Rectal smooth muscle tissue (tissue), 1 donor: ENCODE measurements at regions not wholly inside any gene's neighbourhood (a gene's known extent, or its start where the extent isn't known, plus 50 kb on each side); places are given as distances from the start of the nearest gene placed in this dataset.

Source experiments
- H3K27ac ChIP-seq: one replicate; pipeline ENCODE4 v1.7.0; 2013; ENCODE audit warnings: low read depth, low read length, inconsistent platforms
- H3K27me3 ChIP-seq: one replicate; pipeline ENCODE4 v1.7.0; 2013; ENCODE audit warnings: low read length; ENCODE audit not compliant: control insufficient read depth, insufficient read depth
- H3K36me3 ChIP-seq: one replicate; pipeline ENCODE4 v1.7.0; 2013; ENCODE audit warnings: low read length; ENCODE audit not compliant: control insufficient read depth, insufficient read depth
- H3K4me1 ChIP-seq: one replicate; pipeline ENCODE4 v1.7.0; 2013; ENCODE audit warnings: low read length; ENCODE audit not compliant: control insufficient read depth, insufficient read depth
- H3K4me3 ChIP-seq: one replicate; pipeline ENCODE4 v1.7.0; 2013; ENCODE audit warnings: low read length
- H3K9ac ChIP-seq: one replicate; pipeline ENCODE4 v1.7.0; 2013; ENCODE audit warnings: low read length

- H3K9ac ChIP-seq, result no peak overlapping the region
- H3K4me3 ChIP-seq, result no peak overlapping the region
- no peaks in the 10 kb centered on the region for H3K36me3 ChIP-seq
- no peak overlapping the region for H3K27ac ChIP-seq
- no peaks in the 10 kb centered on the region for H3K4me1 ChIP-seq
- no peaks in the 10 kb centered on the region for H3K27me3 ChIP-seq
These were observed 51.1 kb upstream of the EGFL7 start for GRCh38 chr9:136611606-136612005.

DNA sequence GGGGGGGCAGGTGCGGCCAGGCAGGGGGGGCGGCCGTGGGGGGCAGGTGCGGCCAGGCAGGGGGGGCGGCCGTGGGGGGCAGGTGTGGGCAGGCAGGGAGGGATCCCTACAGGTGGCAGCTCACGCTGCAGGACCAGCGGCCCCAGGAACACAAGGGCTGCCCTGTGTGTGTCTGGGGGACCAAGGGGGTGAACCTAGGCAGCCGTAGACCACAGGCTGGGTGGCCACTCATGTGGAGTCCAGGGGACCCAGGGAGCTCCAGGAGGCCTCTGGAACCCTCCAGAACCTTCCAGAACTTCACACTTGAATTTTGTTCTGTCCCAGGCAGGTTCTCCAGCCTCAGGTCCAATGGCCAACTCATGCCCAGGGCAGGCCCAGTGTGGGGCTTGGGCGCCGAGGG is 51.6 kb upstream of the EGFL7 start:
- H3K36me3 ChIP-seq, result no peaks in the 10 kb centered on the region
- H3K27ac ChIP-seq, result no peak overlapping the region
- H3K27me3 ChIP-seq, result no peaks in the 10 kb centered on the region
- no peak overlapping the region for H3K9ac ChIP-seq
- peaks cover 4% of the 10 kb centered on the region for H3K4me1 ChIP-seq
- no peak overlapping the region for H3K4me3 ChIP-seq

DNA sequence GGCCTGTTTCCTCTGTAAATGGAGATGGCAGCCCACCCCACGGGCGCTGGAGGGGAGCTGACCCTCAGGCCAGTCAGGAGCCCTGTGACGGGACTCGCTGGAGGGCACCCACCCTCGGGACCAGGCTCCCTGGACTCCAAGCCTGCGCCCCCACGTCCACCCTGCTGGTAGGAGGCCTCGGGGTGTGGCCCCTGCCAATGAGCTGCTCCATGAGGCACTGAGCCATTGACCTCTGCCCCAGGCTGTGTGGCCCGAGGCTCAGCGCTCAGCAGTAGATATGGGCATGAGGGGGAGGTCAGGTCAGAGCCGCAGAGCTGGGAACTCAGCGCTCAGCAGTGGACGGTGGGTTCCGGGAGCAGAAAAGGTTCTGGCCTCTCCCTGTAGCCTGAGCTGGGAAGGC is 52.3 kb upstream of the EGFL7 start:
- Histone ChIP-seq H3K36me3 (no peaks in the 10 kb centered on the region), H3K4me1 (peaks cover 7% of the 10 kb centered on the region), H3K4me3 (no peak overlapping the region), H3K27ac (no peak overlapping the region), H3K27me3 (no peaks in the 10 kb centered on the region), H3K9ac (no peak overlapping the region)

GRCh38 chr9:136609838-136610311 is 52.8 kb upstream of the EGFL7 start:
- peaks cover 7% of the 10 kb centered on the region for H3K4me1 ChIP-seq
- no peak overlapping the region for H3K9ac ChIP-seq
- no peaks in the 10 kb centered on the region for H3K27me3 ChIP-seq
- no peaks in the 10 kb centered on the region for H3K36me3 ChIP-seq
- H3K4me3 ChIP-seq, result no peak overlapping the region
- H3K27ac ChIP-seq, result no peak overlapping the region

DNA sequence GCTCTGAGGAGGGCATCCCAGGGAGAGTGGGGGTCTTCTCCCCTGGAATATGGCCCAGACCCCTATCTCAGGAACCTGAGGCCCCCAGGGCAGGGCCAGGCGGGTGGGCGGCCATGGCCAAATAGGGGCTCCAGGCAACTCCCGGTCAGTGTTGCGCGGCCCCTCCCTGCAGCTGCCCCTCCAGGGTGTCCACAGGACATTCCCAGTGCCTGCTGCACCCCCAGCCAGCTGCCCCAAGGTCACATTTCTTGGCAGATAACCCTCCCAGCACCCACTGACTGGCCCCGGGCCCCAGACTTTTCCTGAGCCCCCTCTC is 53.6 kb upstream of the EGFL7 start:
- no peak overlapping the region for H3K4me3 ChIP-seq
- peaks cover 7% of the 10 kb centered on the region for H3K4me1 ChIP-seq
- H3K27me3 ChIP-seq, result peaks cover 2% of the 10 kb centered on the region
- no peaks in the 10 kb centered on the region for H3K36me3 ChIP-seq
- H3K27ac ChIP-seq, result no peak overlapping the region
- H3K9ac ChIP-seq, result no peak overlapping the region

DNA sequence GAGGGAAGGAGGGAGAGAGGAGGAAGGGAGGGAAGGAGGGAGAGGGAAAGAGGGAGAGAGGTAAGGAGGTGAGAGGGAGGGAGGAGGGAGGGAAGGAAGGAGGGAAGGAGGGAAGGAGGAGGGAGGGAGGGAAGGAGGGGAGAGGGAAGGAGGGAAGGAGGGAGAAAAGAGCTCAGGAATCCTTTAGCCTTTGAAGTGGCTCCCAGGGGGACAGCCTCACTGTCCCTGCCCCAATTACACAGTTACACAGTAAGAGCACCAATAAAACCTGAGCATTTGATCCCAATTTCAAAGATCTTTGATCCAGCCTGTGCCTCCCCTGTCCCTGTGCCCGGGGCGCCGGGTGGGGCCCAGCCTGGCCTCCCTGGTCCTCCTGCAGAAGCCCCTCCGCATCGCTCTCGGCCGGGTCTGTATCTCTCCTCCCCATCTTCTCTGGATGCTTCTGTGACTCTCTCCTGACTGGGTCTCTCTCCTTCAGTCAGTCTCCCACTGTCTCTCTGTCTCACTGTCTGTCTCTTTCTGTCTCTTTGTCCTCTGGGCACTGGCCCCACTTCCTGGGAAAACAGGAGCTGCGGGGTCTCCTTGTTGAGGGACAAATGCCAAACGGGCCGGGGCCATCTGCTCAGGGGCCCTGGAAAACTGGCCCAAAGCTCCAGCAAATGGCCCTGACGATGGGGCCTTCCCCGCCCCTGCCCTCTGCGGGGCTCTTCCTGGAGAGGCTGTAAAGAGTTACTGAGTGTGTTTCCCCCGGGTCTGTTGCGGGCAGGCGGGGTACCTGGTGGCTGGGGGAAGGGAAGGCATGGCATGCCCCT is 54.2 kb upstream of the EGFL7 start:
- peaks cover 7% of the 10 kb centered on the region for H3K4me1 ChIP-seq
- no peak overlapping the region for H3K4me3 ChIP-seq
- no peaks in the 10 kb centered on the region for H3K36me3 ChIP-seq
- H3K27me3 ChIP-seq, result peaks cover 5% of the 10 kb centered on the region
- no peak overlapping the region for H3K27ac ChIP-seq
- no peak overlapping the region for H3K9ac ChIP-seq

GRCh38 chr9:136607334-136607919 is 55.3 kb upstream of the EGFL7 start:
- H3K4me1 ChIP-seq, result peaks cover 7% of the 10 kb centered on the region
- no peak overlapping the region for H3K9ac ChIP-seq
- no peaks in the 10 kb centered on the region for H3K36me3 ChIP-seq
- H3K27me3 ChIP-seq, result peaks cover 5% of the 10 kb centered on the region
- no peak overlapping the region for H3K27ac ChIP-seq
- H3K4me3 ChIP-seq, result no peak overlapping the region

GRCh38 chr9:136606687-136607333 is 55.9 kb upstream of the EGFL7 start:
- Histone ChIP-seq H3K4me3 (no peak overlapping the region), H3K4me1 (peaks cover 7% of the 10 kb centered on the region), H3K9ac (no peak overlapping the region), H3K36me3 (no peaks in the 10 kb centered on the region), H3K27me3 (peaks cover 5% of the 10 kb centered on the region), H3K27ac (peak overlapping the region; percentile 74)

GRCh38 chr9:136605988-136606660 is 56.6 kb upstream of the EGFL7 start:
- no peak overlapping the region for H3K9ac ChIP-seq
- peaks cover 7% of the 10 kb centered on the region for H3K4me1 ChIP-seq
- H3K27ac ChIP-seq, result peak overlapping the region; percentile 74
- no peaks in the 10 kb centered on the region for H3K36me3 ChIP-seq
- H3K4me3 ChIP-seq, result no peak overlapping the region
- H3K27me3 ChIP-seq, result peaks cover 5% of the 10 kb centered on the region

DNA sequence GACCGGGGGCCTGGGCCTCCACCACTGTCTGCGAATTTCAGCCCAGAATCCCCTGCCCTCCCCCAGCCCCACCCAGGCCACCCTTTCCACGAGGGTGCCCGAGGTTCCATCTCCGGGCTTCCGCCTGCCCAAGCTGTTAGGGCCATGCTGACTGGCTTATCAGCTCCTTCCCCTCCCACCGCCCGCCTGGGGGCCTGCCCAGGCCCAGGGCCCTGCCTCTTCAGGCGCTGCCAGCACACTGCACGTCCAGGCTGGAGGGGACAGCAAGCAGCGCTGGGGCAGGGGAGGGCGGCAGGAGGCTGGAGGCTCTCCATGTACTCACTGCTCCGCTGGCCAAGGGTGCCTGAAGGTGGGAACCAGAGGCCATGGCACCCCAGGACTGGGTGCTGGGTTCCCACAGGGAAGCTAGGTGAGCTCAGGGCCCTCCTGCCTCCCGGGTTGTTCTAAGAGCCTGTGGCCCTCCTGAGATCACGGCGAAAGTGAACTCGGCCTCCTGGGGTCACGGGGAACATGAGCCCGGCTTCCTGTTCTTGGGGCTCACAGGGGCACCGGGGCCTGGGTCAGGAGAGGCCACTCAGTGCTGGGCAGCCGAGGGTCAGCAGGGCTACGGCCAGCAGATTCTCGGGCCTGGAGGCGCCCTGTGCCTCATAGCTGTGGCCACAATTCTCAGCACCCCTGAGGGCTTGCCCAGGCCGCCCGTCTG is 57.7 kb upstream of the EGFL7 start:
- H3K27me3 ChIP-seq, result peaks cover 5% of the 10 kb centered on the region
- H3K4me3 ChIP-seq, result no peak overlapping the region
- no peak overlapping the region for H3K9ac ChIP-seq
- no peak overlapping the region for H3K27ac ChIP-seq
- H3K4me1 ChIP-seq, result peaks cover 7% of the 10 kb centered on the region
- H3K36me3 ChIP-seq, result no peaks in the 10 kb centered on the region

DNA sequence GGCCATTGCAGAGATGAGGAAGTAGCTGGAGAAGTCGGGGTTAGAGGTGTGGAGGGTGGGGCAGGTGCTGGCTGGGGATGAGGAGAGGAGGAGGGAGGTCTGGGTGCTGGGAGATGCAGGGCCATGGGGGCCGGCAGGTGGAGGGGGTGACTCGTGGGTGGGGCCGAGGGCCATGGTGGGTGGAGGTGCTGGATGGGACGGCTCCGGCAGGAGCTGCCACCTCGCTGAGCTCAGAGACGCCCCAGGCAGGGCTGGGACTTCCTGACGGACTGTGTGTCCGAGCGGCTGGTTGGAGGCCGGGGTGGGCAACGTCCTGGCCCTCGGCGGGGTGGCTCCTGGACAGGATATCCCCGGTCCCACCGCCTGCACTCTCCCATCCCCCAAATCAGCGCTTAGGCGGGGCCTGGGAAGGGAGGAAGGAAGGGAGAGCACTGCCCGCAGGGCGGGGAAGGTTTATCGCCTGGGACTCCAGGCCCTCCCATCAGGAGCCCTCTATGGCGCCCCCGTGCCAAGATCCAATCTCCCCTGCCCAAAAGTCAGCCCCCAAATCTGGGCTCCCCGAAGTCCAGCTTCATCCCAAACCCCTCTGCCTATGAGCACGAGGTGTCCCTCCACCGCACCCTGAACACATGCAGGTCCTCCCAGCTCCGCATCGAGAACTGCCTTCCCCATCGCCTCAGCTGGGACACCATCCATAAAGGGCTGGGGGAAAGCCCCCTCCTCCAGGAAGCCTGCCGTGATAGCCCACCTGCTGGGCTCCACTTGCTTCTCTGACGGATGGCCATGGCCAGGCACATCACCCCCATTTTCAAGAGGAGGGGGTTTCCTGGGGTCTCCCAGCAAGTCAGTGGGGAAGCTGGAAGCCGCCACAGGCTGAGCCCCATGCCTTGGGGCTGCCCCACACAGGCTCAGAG is 58.3 kb upstream of the NOTCH1 start:
- no peak overlapping the region for H3K9ac ChIP-seq
- H3K4me3 ChIP-seq, result no peak overlapping the region
- peaks cover 7% of the 10 kb centered on the region for H3K4me1 ChIP-seq

More for the DNA sequence above, 58.3 kb upstream of the NOTCH1 start:
- Histone ChIP-seq H3K27me3 (peaks cover 5% of the 10 kb centered on the region), H3K27ac (no peak overlapping the region), H3K36me3 (no peaks in the 10 kb centered on the region)
